ENCODE measurements at regions not wholly inside any gene's neighbourhood (a gene's known extent, or its start where the extent isn't known, plus 50 kb on each side); places are given as distances from the start of the nearest gene placed in this dataset.

DNA sequence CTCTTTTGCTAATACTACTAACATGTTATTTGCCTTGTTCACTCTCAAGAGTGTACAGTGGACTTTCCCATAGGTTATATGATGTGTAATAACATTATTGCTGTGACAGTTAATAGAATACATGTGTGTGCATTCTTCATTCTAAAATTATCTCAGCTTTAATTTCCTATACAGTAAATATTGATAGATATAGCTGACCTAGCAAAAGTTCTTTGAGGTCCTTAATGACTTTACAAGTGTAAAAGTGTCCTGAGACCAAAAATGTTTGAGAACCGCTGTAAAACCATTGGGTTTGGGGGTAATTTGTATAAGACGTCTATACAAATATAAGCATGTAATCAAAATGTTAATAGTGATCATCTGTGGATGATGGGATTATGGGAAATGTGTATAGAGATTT lies 469.5 kb upstream of the PROK2 start:
- Mint-ChIP-seq H3K4me3 (no peak overlapping the region), H3K27ac (no peak overlapping the region), H3K36me3 (peaks cover 3% of the 10 kb centered on the region), H3K9me3 (peaks cover 7% of the 10 kb centered on the region), H3K4me1 (peaks cover 39% of the 10 kb centered on the region), H3K27me3 (peaks cover 15% of the 10 kb centered on the region)
- CTCF ChIA-PET, result no interaction called here
- DNase-seq, result no peak

DNA sequence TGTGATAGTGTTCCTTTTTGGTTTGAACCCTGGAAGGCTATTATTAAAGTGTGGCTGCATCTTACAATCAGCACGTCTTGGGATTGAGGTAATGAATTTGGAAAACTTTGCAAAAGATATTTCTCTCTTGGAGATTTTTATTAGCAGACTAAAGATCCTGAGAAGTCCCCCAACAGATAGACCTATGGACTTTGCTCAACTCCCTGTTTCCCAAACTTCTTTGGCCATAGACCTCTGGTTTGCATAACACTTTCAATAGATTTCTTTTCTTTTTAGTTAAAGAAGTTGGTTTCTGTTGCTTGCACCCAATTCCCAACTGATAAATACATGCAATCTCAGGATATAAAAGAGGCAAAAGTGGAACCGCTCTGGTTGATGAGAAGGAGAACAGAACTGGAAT lies 465.8 kb upstream of the PROK2 start:
- no peak overlapping the region for H3K4me3 Mint-ChIP-seq
- H3K9me3 Mint-ChIP-seq, result no peaks in the 10 kb centered on the region
- H3K27ac Mint-ChIP-seq, result no peak overlapping the region
- H3K27me3 Mint-ChIP-seq, result peaks cover 25% of the 10 kb centered on the region
- peaks cover 5% of the 10 kb centered on the region for H3K4me1 Mint-ChIP-seq
- no peak for DNase-seq
- CTCF ChIA-PET, result no interaction called here
- H3K36me3 Mint-ChIP-seq, result no peaks in the 10 kb centered on the region

DNA sequence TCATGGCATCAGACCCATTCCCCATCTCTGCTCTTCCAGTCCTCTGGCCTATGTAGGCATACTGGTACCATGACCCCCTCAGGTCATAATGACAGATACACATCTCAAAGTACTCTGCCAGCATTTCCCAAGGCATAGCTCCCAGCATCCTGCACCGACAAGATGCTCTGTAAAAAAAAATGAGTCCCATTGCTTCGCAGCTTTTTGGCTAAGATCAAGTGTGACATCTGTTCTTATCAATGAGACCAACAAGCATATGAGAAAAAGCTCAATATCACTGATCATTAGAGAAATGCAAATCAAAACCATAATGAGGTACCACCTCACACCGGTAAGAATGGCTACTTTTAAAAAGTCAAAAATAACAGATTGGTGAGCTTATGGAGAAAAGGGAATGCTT lies 463.9 kb upstream of the PROK2 start:
- DNase-seq, result no peak
- Mint-ChIP-seq H3K36me3 (no peaks in the 10 kb centered on the region), H3K4me3 (no peak overlapping the region), H3K27ac (no peak overlapping the region), H3K9me3 (no peaks in the 10 kb centered on the region), H3K4me1 (no peaks in the 10 kb centered on the region), H3K27me3 (peaks cover 33% of the 10 kb centered on the region)
- CTCF ChIA-PET, result interaction anchor here (0.6 kb wide), 1 partner anchor 264 kb away, joined by 3 read pairs; no protein-coding TSS in a partner anchor

- CTCF ChIA-PET, result interaction anchor here (0.6 kb wide), 1 partner anchor 263 kb away, joined by 3 read pairs; no protein-coding TSS in a partner anchor
- Mint-ChIP-seq H3K4me3 (no peak overlapping the region), H3K27ac (no peak overlapping the region), H3K27me3 (peaks cover 33% of the 10 kb centered on the region), H3K36me3 (no peaks in the 10 kb centered on the region), H3K4me1 (no peaks in the 10 kb centered on the region), H3K9me3 (no peaks in the 10 kb centered on the region)
- DNase-seq, result no peak
Observed at GRCh38 chr3:72248389-72248761, 463.4 kb upstream of the PROK2 start.

GRCh38 chr3:72247645-72248388 lies 462.9 kb upstream of the PROK2 start:
- Mint-ChIP-seq H3K9me3 (no peaks in the 10 kb centered on the region), H3K4me3 (no peak overlapping the region), H3K36me3 (no peaks in the 10 kb centered on the region), H3K27ac (no peak overlapping the region), H3K27me3 (peaks cover 34% of the 10 kb centered on the region), H3K4me1 (no peaks in the 10 kb centered on the region)
- DNase-seq, result no peak
- CTCF ChIA-PET, result no interaction called here

- Mint-ChIP-seq H3K4me1 (no peaks in the 10 kb centered on the region), H3K9me3 (no peaks in the 10 kb centered on the region), H3K27ac (no peak overlapping the region), H3K4me3 (no peak overlapping the region), H3K27me3 (peaks cover 32% of the 10 kb centered on the region), H3K36me3 (no peaks in the 10 kb centered on the region)
- CTCF ChIA-PET, result no interaction called here
- DNase-seq, result no peak
Observed at GRCh38 chr3:72247126-72247525, 462.2 kb upstream of the PROK2 start.

DNA sequence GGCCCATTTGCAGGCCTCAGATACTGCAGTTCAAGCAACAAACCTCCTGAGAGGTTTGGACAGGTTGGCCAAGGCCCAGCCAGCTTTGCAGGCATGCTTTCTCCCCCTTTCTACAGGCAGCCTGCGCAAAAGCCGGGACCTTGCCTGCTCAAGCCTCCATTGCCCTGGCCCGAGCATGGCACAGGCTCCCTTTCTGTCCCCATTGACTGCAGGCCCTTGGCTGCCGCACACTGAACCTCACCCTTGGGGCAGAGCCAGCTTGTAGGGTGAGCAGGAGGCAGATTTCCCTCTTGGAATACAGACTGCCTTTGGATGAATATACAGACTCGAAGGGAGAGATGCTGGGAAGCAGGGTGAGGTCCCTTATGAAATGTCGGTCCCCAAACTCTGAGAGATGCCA lies 461.7 kb upstream of the PROK2 start:
- Mint-ChIP-seq H3K4me3 (no peak overlapping the region), H3K27ac (no peak overlapping the region), H3K27me3 (peaks cover 29% of the 10 kb centered on the region), H3K4me1 (no peaks in the 10 kb centered on the region), H3K36me3 (no peaks in the 10 kb centered on the region), H3K9me3 (no peaks in the 10 kb centered on the region)
- CTCF ChIA-PET, result no interaction called here
- no peak for DNase-seq

DNA sequence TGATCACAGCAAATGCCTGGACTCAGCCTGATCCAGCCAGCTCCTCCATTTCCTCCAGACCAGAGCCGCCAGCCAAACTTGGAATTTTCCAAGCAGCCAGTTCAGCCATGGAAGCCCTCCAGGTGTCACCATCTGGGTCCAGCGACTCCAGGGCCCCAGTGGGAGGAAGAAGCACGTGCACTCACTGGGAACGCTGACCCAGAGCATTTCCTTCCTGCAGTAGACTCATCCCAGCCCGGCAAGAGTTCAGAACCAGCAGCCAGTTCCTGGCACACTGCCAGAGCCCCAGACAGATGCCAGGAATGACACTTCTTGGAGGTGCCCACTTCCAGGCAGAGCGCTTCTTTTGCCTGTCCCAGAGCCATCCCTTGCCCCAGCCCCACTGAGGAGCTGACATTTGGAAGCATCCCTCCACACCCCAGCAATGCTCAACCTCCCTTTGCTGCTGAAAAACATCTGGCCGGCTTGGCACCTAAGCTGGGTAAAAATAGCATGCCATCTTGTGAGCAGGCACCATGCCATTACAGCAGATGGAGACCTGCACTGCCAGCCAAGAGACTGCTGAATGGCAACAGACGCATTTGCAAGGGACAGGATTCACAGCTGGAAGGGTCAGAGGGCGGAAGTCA lies 460.3 kb upstream of the PROK2 start:
- Mint-ChIP-seq H3K36me3 (no peaks in the 10 kb centered on the region), H3K27me3 (peaks cover 20% of the 10 kb centered on the region), H3K4me3 (no peak overlapping the region), H3K4me1 (no peaks in the 10 kb centered on the region), H3K9me3 (peaks cover 2% of the 10 kb centered on the region), H3K27ac (no peak overlapping the region)
- CTCF ChIA-PET, result interaction anchor here (1.0 kb wide), 1 partner anchor 29 kb away, joined by 3 read pairs; no protein-coding TSS in a partner anchor
- DNase-seq, result no peak

DNA sequence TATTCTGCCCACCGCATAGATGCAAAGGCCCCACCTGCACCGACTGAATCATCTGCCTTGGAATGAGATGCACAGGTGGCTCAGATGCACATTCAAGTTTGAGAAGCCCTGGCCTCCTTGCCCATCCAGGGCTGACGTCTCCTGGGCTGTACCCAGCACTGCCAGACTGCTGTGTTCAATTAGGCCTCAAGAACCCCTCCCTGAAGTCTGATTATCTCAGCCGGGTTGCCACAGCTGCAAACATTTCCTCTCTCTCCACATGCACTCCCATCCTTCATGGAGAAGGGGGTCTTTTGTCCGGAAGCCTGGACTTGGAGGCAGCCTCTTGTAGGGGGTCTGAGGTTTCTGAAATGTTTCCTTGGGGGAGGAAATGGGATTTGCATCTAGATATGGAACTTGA lies 459.4 kb upstream of the PROK2 start:
- DNase-seq, result no peak
- H3K9me3 Mint-ChIP-seq, result peaks cover 2% of the 10 kb centered on the region
- no peaks in the 10 kb centered on the region for H3K36me3 Mint-ChIP-seq
- peaks cover 25% of the 10 kb centered on the region for H3K27me3 Mint-ChIP-seq
- H3K4me1 Mint-ChIP-seq, result no peaks in the 10 kb centered on the region
- H3K27ac Mint-ChIP-seq, result no peak overlapping the region
- no peak overlapping the region for H3K4me3 Mint-ChIP-seq
- CTCF ChIA-PET, result no interaction called here

- no peak overlapping the region for H3K4me3 Mint-ChIP-seq
- no peak overlapping the region for H3K27ac Mint-ChIP-seq
- no peaks in the 10 kb centered on the region for H3K36me3 Mint-ChIP-seq
- peaks cover 18% of the 10 kb centered on the region for H3K27me3 Mint-ChIP-seq
- CTCF ChIA-PET, result no interaction called here
- no peak for DNase-seq
- peaks cover 2% of the 10 kb centered on the region for H3K9me3 Mint-ChIP-seq
- no peaks in the 10 kb centered on the region for H3K4me1 Mint-ChIP-seq
Observed at GRCh38 chr3:72242326-72242725, 457.4 kb upstream of the PROK2 start.

DNA sequence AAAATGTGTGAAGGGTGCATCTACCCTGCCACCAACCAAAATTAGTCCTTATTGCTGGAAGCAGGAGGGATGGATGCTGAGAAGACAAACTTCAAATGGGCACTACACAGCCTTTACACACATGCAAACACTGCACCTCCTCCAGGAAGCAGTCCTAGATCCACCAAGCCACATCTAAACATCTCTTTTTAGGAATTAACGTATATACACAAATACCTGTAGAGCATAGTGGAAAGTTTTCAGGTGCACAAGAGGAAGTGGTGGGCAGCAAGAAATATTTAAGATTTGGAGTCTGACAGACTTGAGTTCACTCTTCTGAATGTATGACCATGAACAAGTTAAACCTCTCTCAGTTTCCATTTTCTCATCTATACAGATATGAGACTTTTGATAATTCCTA lies 456.6 kb upstream of the PROK2 start:
- H3K9me3 Mint-ChIP-seq, result peaks cover 2% of the 10 kb centered on the region
- no peak overlapping the region for H3K27ac Mint-ChIP-seq
- no peaks in the 10 kb centered on the region for H3K4me1 Mint-ChIP-seq
- H3K27me3 Mint-ChIP-seq, result peaks cover 22% of the 10 kb centered on the region
- DNase-seq, result no peak
- H3K4me3 Mint-ChIP-seq, result no peak overlapping the region
- CTCF ChIA-PET, result no interaction called here
- H3K36me3 Mint-ChIP-seq, result no peaks in the 10 kb centered on the region

DNA sequence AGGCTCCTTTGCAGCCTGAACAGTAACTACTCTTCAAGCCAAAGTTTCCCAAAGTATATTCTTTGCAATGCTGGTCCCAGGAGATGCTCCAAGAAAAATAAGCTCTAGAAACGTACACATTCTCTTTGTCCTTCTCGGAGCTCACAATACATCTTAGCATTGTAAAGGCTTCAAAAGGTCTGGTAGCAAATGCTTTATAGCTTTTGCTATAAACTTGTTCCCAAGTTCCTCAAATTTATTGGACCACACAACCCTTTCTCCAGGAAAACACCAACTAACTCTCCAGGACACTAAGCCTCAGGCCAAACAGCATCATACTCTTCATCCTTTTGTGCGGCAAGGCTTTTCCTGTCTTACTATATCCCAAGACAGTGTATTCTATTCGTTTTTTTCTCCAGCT lies 455.6 kb upstream of the PROK2 start:
- DNase-seq, result no peak
- H3K36me3 Mint-ChIP-seq, result no peaks in the 10 kb centered on the region
- CTCF ChIA-PET, result no interaction called here
- no peaks in the 10 kb centered on the region for H3K4me1 Mint-ChIP-seq
- no peak overlapping the region for H3K27ac Mint-ChIP-seq
- no peak overlapping the region for H3K4me3 Mint-ChIP-seq
- H3K9me3 Mint-ChIP-seq, result peaks cover 2% of the 10 kb centered on the region
- peaks cover 22% of the 10 kb centered on the region for H3K27me3 Mint-ChIP-seq

GRCh38 chr3:72238801-72239200 lies 453.9 kb upstream of the PROK2 start:
- H3K4me3 Mint-ChIP-seq, result no peak overlapping the region
- H3K27ac Mint-ChIP-seq, result no peak overlapping the region
- DNase-seq, result no peak
- CTCF ChIA-PET, result interaction anchor here (0.6 kb wide), 1 partner anchor 51 kb away, joined by 7 read pairs; no protein-coding TSS in a partner anchor
- peaks cover 18% of the 10 kb centered on the region for H3K27me3 Mint-ChIP-seq
- H3K4me1 Mint-ChIP-seq, result no peaks in the 10 kb centered on the region
- H3K9me3 Mint-ChIP-seq, result peaks cover 2% of the 10 kb centered on the region
- no peaks in the 10 kb centered on the region for H3K36me3 Mint-ChIP-seq

DNA sequence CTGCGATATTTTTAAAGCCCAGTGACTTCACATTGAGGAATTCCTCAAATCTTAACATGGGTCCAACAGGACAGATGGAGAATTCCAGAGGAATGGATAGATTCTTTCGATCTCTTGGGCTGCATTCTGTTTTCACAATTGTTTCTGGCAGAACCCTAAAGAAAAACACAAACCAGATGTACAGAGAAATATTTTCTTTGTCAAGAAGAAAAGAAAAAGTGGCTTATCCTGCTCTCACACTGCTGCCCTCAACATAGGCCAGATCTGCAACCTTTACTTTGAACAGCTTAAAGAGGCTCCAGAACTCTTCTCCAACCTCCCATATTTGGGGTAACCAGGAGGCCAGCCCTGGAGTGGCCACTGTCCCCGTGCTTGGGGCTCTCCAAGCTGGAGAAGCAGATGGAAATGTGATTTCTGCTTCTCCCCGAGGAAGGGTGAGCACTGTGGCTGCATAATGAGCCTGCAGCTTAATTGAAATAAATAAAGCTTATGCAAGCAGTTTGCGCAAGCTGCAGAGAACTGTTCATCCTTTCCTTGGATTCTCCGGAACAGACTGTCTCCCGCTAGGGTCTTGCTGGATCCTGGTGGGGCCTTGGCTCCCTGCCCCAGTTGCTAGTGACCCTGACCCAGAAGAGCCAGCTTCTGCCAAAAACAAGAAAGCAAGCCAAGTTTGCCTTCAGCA lies 453.2 kb upstream of the PROK2 start:
- CTCF ChIA-PET, result no interaction called here
- Mint-ChIP-seq H3K9me3 (peaks cover 2% of the 10 kb centered on the region), H3K4me1 (no peaks in the 10 kb centered on the region), H3K4me3 (no peak overlapping the region), H3K36me3 (no peaks in the 10 kb centered on the region), H3K27ac (no peak overlapping the region), H3K27me3 (peaks cover 18% of the 10 kb centered on the region)
- DNase-seq, result no peak

DNA sequence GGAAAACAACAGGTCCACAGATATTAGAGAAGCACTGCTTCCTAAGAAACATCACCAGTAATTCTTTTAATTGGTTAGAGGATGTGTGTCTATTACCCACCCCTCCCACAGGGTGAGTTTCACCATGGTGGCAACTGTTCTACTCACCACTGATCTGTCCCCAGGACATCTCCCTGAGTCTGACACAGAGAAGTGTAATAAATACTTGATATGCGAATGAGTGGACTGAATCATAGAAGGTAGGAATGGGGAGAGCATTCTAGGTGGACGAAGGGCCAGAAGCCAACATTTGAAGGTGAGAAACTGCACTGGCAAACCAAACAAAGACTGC lies 452.7 kb upstream of the PROK2 start:
- Mint-ChIP-seq H3K4me1 (no peaks in the 10 kb centered on the region), H3K27ac (no peak overlapping the region), H3K9me3 (peaks cover 2% of the 10 kb centered on the region), H3K4me3 (no peak overlapping the region), H3K36me3 (no peaks in the 10 kb centered on the region), H3K27me3 (peaks cover 15% of the 10 kb centered on the region)
- no peak for DNase-seq
- CTCF ChIA-PET, result no interaction called here

Measured in activated naive CD4-positive, alpha-beta T cell treated with anti-CD3 and anti-CD28 coated beads, Interleukin-2, amount 10 ng/mL, durations not matched to agents 7 days and 5 days (primary cell).